HG03196 (cell line): ENCODE measurements at regions not wholly inside any gene's neighbourhood (a gene's known extent, or its start where the extent isn't known, plus 50 kb on each side); places are given as distances from the start of the nearest gene placed in this dataset.

Source experiments
- ATAC-seq: cut with Tn5 transposase; IDR thresholded peaks from one replicate; pipeline ENCODE4 v1.9.1; 2021; ENCODE audit not compliant: unreplicated experiment

- no peak for ATAC-seq
Observed at GRCh38 chr18:44374966-44375365, 305.7 kb upstream of the SETBP1 start.

GRCh38 chr18:44386401-44386800 is 294.3 kb upstream of the SETBP1 start:
- ATAC-seq = no peak

- no peak for ATAC-seq
Observed at GRCh38 chr18:44388329-44388728, 292.4 kb upstream of the SETBP1 start.

- ATAC-seq = no peak
Observed at GRCh38 chr18:44392933-44393332, 287.8 kb upstream of the SETBP1 start.

- ATAC-seq = no peak
Observed at GRCh38 chr18:44393406-44393805, 287.3 kb upstream of the SETBP1 start.

GRCh38 chr18:44396550-44396949 is 284.1 kb upstream of the SETBP1 start:
- ATAC-seq = no peak

GRCh38 chr18:44409071-44409470 is 271.6 kb upstream of the SETBP1 start:
- no peak for ATAC-seq

- no peak for ATAC-seq
Observed at GRCh38 chr18:44409515-44409914, 271.2 kb upstream of the SETBP1 start.

GRCh38 chr18:44410740-44411139 is 269.9 kb upstream of the SETBP1 start:
- ATAC-seq = no peak

GRCh38 chr18:44411262-44411905 is 269.3 kb upstream of the SETBP1 start:
- ATAC-seq = no peak

GRCh38 chr18:44411976-44412375 is 268.7 kb upstream of the SETBP1 start:
- ATAC-seq = no peak

GRCh38 chr18:44423814-44424644 is 256.7 kb upstream of the SETBP1 start:
- no peak for ATAC-seq

GRCh38 chr18:44424645-44425035 is 256.0 kb upstream of the SETBP1 start:
- no peak for ATAC-seq

- no peak for ATAC-seq
Observed at GRCh38 chr18:44425161-44425560, 255.5 kb upstream of the SETBP1 start.

- no peak for ATAC-seq
Observed at GRCh38 chr18:44437603-44438002, 243.1 kb upstream of the SETBP1 start.

GRCh38 chr18:44450226-44450625 is 230.5 kb upstream of the SETBP1 start:
- no peak for ATAC-seq

GRCh38 chr18:44452346-44452745 is 228.3 kb upstream of the SETBP1 start:
- ATAC-seq = no peak

GRCh38 chr18:44453505-44453904 is 227.2 kb upstream of the SETBP1 start:
- no peak for ATAC-seq

GRCh38 chr18:44458777-44459176 is 221.9 kb upstream of the SETBP1 start:
- ATAC-seq = no peak

- ATAC-seq = no peak
Observed at GRCh38 chr18:44464398-44465180, 216.1 kb upstream of the SETBP1 start.

GRCh38 chr18:44465381-44465841 is 215.3 kb upstream of the SETBP1 start:
- no peak for ATAC-seq

- ATAC-seq = no peak
Observed at GRCh38 chr18:44466997-44467396, 213.7 kb upstream of the SETBP1 start.
